ENCODE measurements at regions not wholly inside any gene's neighbourhood (a gene's known extent, or its start where the extent isn't known, plus 50 kb on each side); places are given as distances from the start of the nearest gene placed in this dataset.
"Not testable (repeated sequence)": the region's sequence is repeated elsewhere in the genome, so short reads cannot be mapped to it uniquely, and the experiment has no call there.

DNA sequence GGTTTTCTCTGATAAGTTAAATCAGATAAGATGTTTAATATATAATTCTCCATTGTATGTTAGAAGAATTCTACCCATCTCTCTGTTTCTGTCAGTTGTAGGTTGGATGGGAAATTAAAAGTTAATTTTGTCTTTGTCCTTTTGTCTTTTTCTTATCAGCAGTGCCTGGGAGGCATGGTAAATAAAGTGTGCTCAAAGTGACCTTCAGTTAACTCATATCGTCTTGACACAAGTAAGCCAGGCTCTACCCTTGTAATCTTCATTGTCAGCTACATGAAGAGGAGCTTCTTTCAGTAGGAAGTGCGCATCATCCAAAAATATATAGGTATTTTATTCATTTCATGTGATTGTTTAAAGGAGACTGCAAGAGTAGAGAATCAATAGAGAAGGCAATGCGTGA lies 138.9 kb upstream of the NRIP1 start:
- DNase-seq, result no peak

DNA sequence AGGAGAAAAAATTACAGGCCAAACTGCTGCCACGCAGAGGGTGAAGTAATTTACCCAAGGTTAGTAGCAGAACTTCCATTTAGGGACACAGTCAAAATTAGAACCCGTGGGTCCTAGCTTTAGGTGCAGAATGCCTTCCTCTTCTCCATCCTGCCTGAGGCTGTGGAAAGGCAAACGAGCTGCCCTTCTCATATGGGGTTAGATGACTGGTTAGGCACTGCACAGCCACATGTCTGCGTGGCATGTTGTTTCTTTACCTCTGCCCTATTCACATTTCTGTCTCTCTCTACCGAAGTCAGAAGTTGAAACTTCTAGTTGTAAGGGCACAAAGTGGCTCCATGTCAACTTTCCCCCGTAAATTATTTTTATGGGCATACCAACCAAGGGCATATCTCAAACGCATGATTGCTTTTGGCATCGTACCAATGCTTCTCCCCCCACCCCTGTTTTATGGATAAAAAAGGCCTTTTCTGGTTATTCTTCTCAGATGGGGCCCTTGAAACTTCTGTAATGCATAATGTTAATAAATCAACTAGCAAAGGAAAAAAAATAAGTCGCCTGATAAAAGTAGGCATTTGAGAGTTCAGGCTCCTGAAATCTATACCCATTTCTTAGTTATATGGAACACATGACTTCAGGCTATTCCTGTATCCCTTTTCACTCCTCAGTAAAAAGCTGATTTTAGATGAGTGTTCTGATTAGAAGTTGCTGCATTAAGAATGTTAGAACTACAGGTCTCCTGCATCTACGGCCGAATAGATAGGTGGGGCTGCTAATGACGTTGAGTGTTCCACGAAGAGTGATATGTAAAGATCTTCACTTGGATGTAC lies 139.6 kb upstream of the NRIP1 start:
- DNase-seq, result no peak

DNA sequence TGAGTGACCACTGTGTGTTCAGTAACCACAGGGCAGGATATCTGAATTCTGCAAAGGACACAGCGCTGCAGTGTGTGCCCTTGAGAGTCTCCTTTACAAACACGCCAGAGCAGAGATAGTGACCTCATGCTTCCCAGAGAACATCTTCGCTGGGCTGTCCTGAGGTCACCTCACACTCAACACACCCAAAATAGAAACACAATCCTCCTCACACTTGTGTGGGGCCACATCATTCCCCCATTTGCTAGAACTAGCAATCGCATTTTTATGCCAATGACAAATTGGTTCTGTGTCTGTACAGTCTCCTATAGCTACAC lies 140.1 kb upstream of the NRIP1 start:
- DNase-seq, result no peak

DNA sequence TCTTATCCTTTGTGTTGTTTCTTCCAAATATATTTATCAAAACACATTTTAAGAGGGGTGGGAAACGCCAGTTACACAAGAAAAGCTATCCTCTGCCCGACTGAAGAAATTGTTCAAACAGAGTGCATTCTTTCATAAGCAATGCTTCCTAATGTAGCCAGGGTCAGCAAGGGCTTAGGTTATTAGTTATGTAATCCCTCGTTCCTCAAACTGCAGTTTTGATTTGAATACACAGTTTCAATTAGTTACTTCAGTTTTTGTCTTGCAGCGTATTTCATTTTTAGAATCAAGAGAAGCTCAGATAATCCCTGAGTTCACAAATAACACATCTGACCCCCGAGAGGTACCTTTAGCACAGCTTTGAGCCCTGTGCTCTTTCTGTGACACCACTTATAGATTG lies 141.7 kb upstream of the NRIP1 start:
- DNase-seq, result no peak

DNA sequence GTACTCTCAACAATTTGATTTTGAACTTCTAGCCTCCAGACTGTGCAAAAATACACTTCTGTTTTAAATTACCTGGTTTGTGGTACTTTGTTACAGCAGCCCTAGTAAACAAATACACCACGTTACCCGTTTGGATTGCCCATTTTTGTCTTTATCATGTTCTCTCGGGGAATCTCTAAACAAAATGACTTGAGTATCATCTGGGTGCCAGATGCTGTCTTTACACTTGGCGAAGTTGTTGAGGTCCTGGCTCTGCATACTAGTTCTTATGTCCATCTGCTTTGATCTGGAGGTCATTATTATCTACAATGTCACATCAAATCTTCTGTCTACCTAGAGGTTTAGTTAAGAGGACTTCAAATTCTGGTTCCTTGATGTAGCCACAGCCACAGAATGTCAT lies 142.4 kb upstream of the NRIP1 start:
- no peak for DNase-seq

DNA sequence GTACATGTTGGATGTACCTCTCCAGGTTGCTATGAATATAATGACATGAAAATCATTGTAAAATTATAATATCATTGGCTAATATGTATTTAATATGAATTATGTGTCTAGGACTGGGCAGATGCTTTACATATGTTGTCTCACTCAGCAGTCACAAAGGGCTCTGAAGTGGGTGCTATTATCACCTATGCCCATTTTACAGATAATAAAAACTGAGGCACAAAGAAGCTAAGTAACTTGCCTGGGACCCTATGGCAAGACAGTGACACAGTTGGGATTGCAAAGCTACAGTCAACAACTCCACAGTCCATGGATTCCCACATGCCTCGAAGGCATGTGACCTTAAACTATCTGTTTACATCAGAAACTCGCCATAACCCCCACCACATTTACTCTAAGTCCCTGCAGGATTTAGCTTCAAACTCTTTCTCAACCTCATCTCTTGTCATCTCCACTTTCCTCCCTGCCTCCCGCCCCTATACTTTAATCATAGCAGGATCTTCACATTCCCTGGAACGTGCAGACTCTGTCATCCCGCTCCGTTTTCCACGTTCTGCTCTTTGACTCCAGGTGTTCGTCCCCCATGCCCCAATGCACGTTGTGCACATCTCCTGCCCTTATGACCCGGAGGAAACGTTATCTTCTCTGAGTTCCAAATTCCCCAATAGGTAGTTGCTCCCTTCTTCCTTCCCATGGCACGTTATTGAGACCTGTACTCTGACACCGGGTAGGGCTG lies 143.0 kb upstream of the NRIP1 start:
- no peak for DNase-seq

DNA sequence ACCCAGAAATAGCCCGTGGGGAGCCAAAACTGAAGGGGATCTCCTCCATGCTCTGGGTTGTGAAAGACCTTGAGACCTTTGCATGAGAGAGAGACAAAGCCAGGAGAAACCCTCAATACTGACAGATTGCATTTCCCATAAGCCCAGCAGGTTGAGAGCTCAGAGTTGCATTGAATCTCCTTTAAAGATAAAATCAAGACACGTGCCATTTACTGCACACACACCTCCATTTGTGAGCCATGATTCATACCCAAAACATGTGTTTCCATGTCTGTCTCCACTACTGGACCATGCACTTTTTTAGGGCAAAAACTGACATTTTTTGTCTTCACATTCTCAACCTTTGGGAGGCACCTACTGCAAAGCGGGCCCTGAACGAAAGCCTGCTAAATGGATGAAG lies 144.0 kb upstream of the NRIP1 start:
- no peak for DNase-seq

DNA sequence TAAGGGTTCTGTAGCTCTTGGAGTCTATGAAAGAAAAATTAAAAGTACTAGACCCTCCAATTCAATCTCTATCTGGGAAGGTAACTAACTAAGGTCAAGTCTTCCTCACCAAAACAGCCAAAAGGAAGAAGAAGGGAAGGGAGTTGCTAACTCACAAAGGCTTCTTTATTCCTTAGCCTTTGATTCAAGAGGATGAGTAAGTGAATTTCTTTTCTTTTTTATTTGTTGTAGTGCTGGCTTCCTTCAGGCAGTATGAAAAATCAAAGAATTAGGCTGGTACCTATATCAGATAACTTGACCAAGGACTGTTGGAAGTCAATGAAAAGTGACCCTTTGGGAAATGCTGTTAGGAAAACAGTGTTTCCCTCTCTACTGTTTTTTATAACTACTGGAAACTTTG lies 144.4 kb upstream of the NRIP1 start:
- DNase-seq, result no peak

DNA sequence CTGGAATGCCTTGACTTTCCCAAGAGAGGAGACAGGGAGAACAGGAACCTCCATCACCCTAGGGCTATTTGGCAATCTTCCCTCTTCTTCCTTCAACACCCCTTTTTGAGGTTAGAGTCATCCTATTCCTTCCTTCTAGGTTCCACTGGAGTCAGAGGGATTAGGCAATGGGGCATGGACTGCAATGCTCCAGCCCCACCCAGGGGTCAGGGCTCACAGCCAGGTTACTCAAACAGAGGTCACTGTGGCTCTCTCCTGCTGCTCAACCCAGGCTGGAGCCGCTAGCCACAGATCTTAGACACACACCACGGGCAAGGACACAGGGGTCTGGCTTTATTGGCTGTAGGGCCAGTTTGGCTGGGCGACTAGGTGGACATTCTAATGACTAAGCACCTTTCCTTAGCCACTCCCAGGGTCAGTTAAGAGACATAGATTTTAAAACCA lies 145.5 kb upstream of the NRIP1 start:
- DNase-seq, result no peak

DNA sequence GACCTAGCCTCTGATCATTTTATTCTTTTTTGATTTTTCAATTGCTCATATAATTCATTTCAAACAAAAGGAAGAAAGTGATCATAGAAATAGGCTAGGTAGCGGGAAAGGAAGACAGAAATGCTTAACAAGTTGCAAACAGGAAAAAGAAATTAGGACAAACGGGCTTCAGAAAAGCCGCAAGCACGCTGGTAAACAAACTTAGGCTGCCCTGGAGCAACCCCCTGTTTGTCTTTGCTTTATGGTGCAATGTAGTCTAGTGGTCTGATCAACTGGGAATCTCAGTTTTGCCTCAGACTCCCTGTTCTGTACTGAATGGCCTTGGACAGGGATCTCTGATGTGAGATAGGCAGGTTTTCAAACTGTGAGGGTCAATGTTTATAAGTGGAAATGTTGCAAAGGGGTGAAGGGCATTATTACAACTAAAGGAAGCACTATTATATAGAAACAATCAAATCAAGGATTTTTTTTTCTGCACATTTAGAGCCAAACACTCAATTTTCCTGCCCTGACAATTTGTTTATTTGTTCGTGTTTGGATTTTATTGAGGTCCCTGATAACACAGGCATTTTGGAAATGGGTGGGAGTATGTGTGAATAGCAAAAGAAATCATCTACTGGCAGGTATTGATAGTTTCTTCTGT lies 146.8 kb upstream of the NRIP1 start:
- no peak for DNase-seq

DNA sequence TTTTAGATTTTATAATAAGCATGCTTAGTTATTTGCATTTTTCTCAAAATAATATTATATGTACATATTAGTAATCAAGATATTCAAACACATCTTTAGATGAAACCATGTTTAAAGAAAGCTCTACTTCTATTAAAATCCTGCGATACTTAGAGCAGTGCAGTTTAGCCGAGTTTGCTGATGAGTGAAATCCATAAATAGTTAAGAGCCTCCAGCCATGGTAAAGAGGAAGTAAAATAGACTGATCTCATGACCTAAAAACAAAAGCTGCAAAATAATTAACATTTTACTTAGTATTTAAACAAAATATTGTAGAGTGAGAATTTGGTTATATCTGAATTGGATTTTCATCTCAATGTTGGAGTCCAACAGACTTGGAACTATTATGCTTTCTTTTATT lies 147.4 kb upstream of the NRIP1 start:
- DNase-seq, result no peak

DNA sequence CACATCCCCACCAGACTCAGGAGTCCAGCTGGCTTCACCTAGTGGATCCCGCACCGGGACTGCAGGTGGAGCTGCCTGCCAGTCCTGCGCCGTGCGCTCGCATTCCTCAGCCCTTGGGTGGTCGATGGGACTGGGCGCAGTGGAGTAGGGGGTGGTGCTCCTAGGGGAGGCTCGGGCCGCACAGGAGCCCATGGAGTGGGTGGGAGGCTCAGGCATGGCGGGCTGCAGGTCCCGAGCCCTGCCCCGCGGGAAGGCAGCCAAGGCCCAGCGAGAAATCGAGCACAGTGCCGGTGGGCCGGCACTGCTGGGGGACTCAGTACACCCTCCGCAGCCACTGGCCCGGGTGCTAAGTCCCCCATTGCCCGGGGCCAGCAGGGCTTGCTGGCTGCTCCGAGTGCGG lies 153.7 kb upstream of the NRIP1 start:
- not testable (repeated sequence) for DNase-seq

DNA sequence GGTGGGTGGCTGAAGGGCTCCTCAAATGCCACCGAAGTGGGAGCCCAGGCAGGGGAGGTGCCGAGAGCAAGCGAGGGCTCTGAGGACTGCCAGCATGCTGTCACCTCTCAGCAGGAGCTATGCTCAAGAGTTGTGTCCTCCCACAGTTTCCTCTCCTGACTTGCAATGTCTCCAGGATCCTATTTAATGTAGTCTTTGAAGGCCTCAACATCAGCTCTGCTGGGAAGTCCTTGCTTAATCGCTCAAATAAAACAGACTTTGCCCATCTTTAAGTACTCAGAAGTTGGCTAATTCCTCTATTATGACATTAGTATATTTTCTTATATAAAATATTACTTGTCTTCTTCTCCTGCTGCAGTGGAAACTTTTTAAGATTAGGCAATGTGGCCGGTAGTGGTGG lies 154.2 kb upstream of the NRIP1 start:
- DNase-seq, result no peak

DNA sequence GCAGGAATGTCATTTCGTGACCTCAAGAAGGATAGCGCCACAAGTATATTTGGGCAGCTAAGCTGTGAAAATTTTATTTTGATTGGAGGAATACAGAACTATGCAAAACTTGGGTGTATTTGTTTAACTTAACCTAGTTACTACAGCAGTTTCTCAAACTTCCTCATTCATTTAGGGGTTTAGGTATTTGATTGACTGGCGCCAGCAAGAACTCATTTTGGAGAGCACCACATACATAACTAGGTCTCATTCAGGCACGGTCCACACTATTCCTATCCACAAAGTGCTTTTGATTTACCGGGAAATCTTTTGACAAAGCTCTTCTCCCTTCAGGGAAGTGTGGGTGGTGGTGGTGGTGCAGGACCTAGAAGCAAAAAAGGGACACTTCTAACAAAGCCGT lies 155.1 kb upstream of the NRIP1 start:
- no peak for DNase-seq

DNA sequence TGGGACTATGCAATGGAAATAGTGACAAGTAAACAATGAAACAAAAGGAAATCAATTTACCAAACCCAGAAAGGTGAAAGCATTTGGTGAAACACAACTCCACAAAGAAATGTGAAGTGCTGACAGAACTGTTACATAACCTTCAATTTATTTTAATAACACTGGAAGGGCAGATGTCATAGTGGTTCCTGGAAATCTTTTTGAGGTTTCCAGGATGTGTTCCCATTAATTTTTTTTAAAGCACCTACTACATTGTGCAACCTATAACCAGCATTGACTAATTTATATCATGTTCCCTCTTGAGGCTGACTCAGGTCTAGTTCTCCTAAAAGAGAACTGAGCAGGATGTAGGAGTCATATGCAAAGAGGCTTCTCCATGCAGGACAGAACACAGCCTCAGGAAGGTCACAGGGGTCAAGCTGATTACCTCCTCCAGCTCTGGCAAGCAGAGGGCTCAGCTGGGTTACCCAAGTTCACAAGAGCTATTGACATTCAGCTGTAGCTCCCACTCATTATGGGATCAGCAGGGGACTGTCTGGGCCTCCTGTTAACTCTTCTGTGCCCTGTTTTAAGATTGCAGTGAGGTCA lies 157.1 kb upstream of the NRIP1 start:
- DNase-seq, result no peak

DNA sequence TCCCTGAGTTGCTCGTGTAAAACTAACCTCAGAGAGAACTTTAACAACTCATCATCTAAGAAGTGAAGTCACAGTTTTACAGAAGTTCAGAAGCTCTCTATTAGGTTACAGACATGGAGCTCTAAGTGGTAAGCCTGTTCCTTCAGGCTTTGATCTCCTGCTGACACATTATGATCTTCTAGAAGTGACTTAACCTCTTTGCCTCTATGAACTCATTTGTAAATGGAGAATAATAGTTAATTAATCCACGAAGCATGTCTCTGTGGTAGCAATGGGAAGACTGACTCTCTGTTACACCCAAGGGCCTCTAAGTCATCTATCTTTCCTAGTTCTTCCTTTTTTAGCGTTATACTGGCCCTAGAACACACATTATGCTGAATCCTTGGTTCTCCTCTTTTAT lies 157.9 kb upstream of the NRIP1 start:
- DNase-seq, result no peak

DNA sequence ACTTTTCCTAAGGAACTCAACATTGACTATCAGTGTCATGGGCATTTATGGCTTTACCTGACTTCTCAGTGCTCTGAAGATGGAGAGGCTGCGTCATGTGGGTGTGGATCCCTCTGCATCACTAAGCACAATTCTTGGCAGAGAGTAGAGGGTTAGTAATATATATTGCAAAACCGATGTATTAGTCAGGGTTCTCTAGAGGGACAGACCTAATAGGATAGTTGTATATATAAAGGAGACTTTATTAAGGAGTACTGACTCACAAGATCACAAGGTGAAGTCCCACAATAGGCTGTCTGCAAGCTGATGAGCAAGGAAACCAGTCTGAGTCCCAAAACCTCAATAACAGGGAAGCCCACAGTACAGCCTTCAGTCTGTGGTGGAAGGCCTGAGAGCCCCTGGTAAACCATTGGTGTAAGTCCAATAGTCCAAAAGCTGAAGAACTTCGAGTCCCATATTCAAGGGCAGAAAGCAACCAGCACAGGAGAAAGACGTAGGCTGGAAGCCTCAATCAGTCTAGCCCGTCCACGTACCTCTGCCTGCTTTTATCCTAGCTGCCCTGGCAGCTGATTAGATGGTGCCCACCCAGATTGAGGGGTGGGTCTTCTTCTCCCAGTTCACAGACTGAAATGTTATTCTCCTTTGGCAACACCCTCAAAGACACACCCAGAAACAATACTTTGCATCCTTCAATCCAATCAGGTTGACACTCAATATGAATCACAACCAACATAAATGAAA lies 159.7 kb upstream of the NRIP1 start:
- no peak for DNase-seq

DNA sequence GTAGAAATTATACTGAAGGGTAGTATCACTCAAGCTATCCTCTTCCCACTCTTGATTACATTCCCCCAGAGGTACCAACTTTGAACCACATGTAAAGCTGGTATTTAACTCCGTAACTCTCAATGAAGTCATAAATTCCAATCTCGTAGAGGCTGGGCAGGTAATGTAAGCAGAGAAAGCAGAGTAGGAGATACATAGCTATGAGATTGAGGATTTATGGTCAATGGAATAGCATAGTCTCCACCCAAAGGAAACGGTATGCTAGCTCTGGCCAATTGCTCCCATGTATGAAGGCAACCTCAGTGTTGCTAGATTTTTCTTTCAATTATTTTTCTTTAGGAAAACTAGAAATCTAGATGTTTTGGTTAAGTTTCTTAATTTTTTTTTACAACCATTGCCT lies 163.1 kb upstream of the NRIP1 start:
- DNase-seq, result no peak

DNA sequence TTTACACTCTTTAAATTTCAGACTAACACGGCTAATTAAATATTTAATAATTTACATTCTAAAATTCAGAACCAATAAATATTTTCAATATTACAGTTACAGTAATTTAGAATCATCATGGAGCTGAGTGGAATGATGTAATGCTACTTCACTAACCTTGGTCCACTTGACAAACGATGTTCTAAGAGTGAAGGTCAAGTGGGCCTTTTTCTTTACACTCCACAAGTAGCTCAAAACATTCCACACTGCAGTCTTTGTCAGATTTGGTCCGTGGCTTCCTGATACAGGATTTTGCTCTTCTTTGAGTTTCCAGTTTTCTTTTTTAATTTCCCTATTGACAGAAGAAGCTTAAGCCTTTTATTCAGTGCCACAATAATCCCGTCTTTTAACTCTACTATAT lies 164.6 kb upstream of the NRIP1 start:
- no peak for DNase-seq

DNA sequence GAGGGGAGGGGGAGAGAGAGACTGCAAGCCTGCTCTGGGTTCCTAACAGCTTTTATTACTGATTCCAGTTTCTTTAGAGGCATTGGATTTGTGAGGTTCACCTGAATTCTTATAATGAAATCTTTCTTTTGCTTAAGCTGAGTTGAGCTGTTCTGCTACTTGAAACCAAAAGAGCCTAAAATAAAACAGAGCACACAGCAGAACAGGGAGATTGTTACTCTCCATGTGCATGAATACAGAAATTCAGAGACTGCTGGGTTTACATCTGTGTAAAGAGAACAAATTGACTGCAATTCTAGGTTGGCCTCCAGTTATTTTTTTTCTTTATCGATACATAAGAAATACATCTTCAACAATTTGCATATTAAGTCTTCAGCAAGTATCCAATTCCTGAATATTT lies 168.8 kb upstream of the NRIP1 start:
- no peak for DNase-seq

DNA sequence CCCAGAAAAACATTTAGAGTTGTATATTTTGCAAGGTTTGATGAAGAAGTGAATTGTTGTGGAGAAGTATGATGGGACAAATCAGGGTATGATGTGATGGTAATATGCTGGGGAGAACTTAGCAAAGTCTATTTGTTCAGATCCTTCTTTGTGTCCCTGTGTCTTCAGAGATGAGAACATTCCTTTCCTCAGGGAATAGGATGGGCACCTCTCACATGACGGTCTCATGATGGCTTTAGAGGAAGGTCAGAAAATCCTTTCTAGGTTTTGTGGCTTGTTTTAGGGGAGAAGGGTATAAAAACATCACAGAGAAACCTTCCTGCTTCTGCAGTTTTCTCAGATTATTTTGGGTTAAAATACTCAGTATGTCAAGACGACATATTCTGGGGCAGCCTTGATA lies 171.3 kb upstream of the NRIP1 start:
- DNase-seq, result no peak

DNA sequence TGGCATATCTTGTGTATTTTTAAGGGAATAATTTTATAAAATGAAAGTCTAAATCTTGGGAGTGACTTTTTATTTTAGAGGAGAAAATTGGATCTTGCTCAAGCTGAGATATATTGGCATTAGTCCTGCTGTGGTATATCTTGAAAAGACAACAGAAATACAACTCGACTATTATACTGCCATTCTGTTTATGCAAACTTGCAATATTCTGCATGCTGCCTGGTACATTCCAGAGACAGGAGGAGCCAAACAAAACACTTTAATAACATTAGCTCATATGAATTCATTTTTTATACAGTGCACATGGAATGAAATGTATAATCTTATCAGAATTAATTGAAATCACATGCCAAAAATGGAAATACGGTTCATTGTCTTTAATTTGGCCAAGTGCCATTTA lies 176.0 kb upstream of the NRIP1 start:
- DNase-seq, result no peak
